Femur (tissue), 1 donor: ENCODE measurements at regions not wholly inside any gene's neighbourhood (a gene's known extent, or its start where the extent isn't known, plus 50 kb on each side); places are given as distances from the start of the nearest gene placed in this dataset.
"Not testable (repeated sequence)": the region's sequence is repeated elsewhere in the genome, so short reads cannot be mapped to it uniquely, and the experiment has no call there.

Experiments used
- DNase-seq: peaks from one replicate; pipeline ENCODE4 v3.0.0-alpha.2; 2017

DNA sequence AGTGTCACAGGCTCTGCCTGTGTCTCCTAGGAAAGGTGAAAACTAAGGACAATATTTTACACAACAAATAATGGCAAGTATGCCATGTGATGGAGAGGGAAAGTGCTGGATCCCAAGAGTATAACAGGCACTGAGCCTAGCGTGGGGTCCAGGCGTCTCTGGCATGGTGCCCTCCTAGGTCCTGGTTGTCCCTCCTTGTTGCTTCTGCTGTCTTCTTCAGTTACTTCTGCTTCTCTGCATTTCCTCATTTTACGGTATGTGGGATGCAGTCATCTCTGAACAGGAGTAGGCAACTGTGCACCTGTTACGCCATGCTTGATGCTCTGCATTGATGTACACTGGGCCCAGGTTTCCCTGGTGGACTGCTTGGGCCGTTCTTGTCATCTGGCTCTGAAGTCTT, 1480.8 kb downstream of the FOXD4L5 start:
- not testable (repeated sequence) for DNase-seq

DNA sequence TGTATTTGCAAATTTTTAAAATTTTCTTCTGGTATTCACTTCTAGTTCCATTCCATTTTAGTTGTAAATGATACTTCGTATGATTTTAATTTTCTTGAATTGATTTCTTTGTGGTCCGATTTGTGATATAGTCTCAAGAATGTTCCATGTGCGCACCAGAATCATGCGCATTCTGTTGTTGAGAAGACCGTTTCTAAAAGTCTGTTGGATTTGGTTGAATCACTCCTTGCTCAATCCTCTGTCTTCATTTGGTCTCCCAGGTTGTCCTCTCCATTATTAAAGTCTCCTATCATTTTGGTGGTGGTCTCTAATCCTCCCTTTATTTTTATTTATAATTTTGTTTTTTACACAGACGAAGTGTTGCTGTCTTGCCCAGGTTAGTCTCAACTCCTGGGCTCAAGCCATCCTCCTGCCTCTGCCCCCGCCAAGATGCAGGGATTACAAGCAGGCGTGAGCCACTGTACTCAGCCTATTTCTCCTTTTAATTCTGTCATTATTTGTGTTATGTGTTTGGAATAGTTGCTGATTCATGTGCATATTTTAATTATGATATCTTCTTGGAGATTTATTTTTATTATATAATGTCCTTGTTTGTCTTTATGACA, 1490.8 kb downstream of the FOXD4L5 start:
- DNase-seq = not testable (repeated sequence)

DNA sequence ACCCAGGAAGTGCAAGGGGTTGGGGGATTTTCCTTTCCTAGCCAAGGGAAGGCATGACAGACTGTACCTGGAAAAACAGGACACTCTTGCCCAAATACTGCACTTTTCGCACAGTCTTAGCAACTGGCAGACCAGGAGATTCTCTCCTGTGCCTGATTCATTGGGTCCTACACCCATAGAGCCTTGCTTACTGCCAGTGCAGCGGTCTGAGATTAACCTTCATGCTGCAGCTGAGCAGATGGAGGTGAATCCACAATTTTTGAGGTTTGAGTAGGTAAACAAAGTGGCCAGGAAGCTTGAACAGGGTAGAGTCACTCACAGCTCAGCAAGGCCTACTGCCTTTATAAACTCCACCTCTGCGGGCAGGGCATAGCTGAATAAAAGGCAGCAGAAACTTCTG, 1497.6 kb downstream of the FOXD4L5 start:
- not testable (repeated sequence) for DNase-seq

DNA sequence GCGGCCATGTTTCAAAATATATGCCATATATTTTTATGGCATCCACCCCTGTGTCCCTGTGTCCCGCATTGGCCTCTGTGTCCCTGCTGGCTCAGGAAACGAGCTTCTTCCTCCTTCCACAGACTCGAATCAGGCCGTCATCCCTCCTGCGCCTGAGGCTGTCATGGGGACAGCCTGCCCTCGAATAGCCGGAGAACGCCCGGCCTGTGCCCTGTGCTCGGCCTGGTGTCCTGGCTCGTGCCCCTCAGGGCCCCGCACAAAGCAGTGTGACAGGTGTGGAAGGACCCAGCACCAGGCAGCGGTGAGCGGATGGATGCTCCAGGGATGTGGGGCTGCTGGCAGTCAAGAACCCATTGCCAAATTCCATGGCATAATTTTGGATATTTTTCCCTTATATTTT, 1500.0 kb downstream of the FOXD4L5 start:
- DNase-seq = not testable (repeated sequence)

DNA sequence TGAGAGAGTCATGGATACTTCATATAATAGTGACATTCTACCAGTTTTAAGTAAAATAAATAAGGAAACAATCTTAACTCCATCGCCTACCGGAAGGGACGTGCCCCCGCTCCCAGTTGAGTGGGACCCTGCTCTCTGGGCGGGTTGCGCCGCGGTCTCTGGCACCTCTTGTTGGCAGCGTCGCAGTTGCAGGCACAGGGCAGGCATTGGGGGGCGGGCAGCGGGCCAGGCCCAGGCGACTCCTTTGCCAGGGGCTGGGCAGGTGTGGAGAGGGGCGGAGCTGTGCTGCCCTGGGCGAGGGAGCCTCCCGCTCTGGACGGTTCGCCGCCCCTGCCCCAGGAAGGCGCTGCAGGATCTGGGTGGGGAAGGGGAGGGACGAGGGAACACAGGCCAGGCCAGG, 1500.6 kb downstream of the FOXD4L5 start:
- DNase-seq = not testable (repeated sequence)

- DNase-seq = not testable (repeated sequence)
Observed at GRCh38 chr9:63781817-63782439, 1503.1 kb downstream of the FOXD4L5 start.

DNA sequence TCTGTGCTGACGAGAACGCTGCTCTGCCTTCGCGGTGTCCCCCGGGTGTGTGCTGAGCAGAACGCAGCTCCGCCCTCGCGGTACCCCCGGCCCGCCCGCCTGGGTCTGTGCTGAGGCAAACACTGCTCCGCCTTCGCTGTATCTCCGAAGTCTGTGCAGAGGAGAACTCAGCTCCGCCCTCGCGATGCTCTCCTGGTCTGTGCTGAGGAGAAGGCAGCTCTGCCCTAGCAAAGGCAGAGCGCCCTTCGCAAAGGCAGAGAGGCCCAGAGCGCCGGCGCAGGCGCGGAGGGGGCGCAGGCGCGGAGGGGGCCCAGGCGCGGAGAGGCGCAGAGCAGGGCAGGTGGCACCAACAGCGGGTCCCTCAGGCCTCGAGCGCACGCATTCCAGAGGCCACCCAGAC, 1503.6 kb downstream of the FOXD4L5 start:
- not testable (repeated sequence) for DNase-seq

GRCh38 chr9:63776220-63776619, 1508.8 kb downstream of the FOXD4L5 start:
- DNase-seq = not testable (repeated sequence)

DNA sequence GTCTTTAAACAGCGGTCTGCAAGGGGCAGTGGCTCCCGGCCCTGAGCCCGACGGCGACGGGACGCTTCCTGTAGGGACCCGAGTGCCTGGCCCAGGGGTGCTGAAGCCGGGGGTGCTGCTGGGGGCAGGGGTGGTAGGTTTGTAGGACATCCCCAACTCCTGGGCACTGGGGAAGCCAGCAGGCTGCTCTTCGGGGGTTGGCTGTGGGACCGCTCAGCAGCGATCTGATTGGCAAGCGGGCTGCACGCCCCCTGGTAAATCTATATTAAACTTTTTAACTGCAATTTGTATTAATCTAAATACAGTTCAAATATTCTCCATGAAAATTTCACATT, 1510.0 kb downstream of the FOXD4L5 start:
- not testable (repeated sequence) for DNase-seq

DNA sequence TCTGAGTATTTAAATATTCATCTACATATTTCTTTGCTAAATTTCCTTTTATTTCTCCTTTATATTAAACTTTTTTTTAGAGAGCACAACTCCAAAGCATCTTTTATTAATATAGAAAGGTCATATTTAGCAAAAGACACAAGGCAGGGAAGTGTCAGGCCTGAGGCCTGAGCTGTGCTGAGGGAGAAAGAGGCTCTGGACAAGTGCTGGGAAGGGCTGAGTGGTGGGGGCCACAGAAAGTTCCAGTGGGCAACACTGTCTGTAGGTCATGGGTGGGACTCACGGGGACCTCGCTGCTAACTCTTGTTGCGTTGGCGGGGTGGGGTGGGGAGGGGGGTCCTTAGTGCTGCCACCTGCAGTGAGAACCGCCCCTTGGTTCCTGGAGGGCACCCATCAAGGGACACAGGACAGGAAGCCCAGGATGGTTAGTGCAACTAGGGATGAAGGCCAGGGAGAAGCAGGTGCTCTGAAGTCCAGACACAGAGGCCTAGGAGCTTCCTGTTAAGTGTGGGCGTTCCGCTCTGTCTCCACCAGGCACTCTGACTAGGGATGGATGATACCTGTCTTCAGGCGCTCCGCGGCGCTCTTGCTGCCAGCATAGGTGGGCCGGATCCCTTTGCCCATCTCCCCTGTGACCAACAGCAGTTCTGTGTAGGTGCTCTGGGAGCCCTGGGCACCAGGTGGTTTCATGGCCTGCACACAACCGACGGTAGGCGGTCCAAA, 1510.5 kb downstream of the FOXD4L5 start:
- not testable (repeated sequence) for DNase-seq

DNA sequence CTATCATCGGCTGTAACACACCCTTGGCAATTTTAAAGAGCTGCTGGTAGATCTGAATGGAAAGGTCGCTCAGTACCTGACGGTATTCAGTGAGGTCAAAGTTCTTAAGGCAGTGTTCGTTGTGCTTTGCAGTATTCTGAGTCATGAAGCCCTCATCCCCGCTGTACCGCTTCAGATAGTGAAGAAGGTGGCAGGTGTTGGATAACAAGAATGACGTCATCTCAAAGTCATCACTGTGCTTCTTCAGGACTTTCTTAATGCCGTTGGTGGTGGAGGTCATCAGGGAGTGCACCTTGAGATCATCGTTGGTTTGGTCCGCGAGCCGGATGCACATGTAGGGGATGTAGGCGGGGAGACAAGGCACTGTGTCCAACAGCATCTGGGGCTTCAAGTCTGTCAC, 1522.8 kb downstream of the FOXD4L5 start:
- not testable (repeated sequence) for DNase-seq

GRCh38 chr9:63729021-63729420, 1556.0 kb downstream of the FOXD4L5 start:
- not testable (repeated sequence) for DNase-seq

DNA sequence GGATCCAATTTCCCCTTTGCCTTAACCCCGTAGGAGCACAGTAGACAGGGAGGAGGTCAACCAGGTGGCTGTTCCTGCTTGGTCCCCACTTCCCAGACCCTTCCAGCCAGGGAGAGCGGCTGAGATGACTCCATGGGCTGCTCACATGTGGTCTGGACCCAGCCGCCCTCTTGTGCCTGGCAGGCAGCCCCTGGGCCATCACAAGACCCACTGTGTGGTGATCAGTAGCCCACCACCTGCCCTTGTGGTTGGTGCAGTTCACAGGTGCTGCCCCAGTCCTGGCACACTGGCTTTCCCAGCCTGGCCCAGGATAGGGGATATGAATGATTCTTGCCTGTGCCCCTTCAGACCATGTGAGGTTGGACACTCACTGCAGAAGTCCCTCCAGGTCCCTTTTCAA, 1556.7 kb downstream of the FOXD4L5 start:
- no peak for DNase-seq

GRCh38 chr9:63708285-63708684, 1576.7 kb downstream of the FOXD4L5 start:
- not testable (repeated sequence) for DNase-seq

DNA sequence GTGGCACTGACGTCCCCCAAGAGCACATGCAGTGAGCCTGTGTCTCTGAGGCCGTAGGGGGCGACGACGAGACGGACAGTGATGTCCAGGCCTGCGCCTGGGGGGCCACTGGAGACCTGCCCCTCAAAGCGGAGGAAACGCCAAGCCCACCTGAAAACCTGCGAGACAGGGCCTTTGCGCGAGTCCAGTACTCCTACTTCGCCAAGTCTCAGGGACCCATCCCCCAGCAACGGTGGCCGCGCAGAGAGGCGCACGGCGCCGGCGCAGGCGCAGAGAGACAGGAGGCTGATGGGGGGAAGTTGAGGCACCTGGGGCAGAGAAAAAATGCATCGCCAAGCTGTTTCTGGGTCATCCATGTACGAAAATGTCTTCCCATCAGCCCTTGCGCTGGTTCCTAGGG, 1580.6 kb downstream of the FOXD4L5 start:
- DNase-seq = not testable (repeated sequence)

- not testable (repeated sequence) for DNase-seq
Observed at GRCh38 chr9:63703670-63704069, 1581.3 kb downstream of the FOXD4L5 start.

DNA sequence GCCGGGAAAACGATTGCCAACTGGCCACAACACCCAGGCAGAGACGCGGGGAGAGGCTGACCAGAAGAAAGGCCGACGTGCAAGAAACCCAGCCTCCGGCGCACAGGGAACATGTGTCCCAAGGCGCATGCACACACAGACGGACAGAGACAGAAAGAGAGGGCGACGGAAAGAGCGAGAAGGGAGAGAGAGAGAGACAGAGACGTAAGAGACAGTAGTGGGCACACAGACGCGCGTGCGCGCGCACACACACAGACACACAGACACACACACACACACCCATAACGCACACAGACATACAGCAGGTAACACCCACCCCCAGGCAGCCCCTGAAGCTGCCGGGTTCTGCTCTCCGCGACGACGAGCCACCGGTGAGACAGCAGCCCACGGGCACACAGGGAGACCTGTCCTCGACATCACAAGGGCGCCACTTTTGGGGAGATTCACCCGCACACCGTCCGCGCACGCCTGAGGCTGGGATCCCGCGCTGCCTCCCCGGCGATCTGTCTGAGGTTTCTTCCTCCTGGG, 1581.8 kb downstream of the FOXD4L5 start:
- not testable (repeated sequence) for DNase-seq
